ENCODE measurements at regions not wholly inside any gene's neighbourhood (a gene's known extent, or its start where the extent isn't known, plus 50 kb on each side); places are given as distances from the start of the nearest gene placed in this dataset.

- TF ChIP-seq CTCF (IDR thresholded peaks at IDR 0.05) = no peak
- no peak overlapping the region for H3K27ac ChIP-seq
- DNase-seq = no peak
- no peaks in the 10 kb centered on the region for H3K4me1 ChIP-seq
- H3K27me3 ChIP-seq = no peaks in the 10 kb centered on the region
- ATAC-seq = no peak
- intact Hi-C loops (cut with DNase I) = no loop called here
- no peaks in the 10 kb centered on the region for H3K9me3 ChIP-seq
- H3K4me3 ChIP-seq = no peak overlapping the region
- H3K36me3 ChIP-seq = no peaks in the 10 kb centered on the region
Observed at GRCh38 chrX:34576864-34577263, 80.2 kb downstream of the TMEM47 start.

GRCh38 chrX:34565981-34566380, 91.1 kb downstream of the TMEM47 start:
- H3K27ac ChIP-seq = no peak overlapping the region
- no peak overlapping the region for H3K4me3 ChIP-seq
- peaks cover 0 to 5% (median 0%) of the 10 kb centered on the region in 7 donors for H3K27me3 ChIP-seq
- intact Hi-C loops (cut with DNase I) = no loop called here
- 61 to 64% methylated on average over 2 of the region's 2 CpGs for WGBS, 2 donors
- no peaks in the 10 kb centered on the region for H3K4me1 ChIP-seq
- DNase-seq (no peak), ATAC-seq (no peak)
- no peak for TF ChIP-seq CTCF (IDR thresholded peaks at IDR 0.05)
- no peaks in the 10 kb centered on the region for H3K36me3 ChIP-seq
- H3K9me3 ChIP-seq = peaks cover 0 to 20% (median 0%) of the 10 kb centered on the region in 11 donors

- TF ChIP-seq CTCF (IDR thresholded peaks at IDR 0.05) = no peak
Observed at GRCh38 chrX:34563804-34564203, 93.3 kb downstream of the TMEM47 start.

DNA sequence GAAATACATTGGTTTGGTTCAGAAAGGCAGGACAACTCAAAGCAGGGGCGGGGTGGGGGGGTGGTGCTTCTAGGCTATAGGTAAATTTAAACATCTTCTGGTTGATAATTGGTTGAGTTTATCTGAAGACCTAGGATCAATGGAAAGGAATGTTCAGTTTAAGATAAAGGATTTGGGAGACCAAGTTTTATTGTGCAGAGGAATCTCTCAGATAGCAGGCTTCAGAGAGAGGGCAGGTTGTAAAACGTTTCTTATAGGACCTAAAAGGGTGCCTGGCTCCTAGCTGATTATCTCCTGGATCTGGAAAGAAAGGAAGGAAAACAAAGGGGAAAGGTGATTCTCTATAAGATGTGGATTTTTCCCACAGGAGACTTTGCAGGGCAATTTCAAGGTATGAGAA, 94.0 kb downstream of the TMEM47 start:
- TF ChIP-seq CTCF (IDR thresholded peaks at IDR 0.05) = no peak
- no peak for ATAC-seq
- WGBS, 2 donors = 58 to 66% methylated on average over 2 of the region's 2 CpGs
- Histone ChIP-seq H3K4me3 (no peak overlapping the region), H3K9me3 (no peaks in the 10 kb centered on the region), H3K4me1 (no peaks in the 10 kb centered on the region), H3K27me3 (peaks cover 0 to 5% (median 0%) of the 10 kb centered on the region in 7 donors), H3K36me3 (no peaks in the 10 kb centered on the region), H3K27ac (no peak overlapping the region)
- intact Hi-C loops (cut with DNase I) = no loop called here
- DNase-seq = no peak

More at GRCh38 chrX:34563804-34564203, 93.3 kb downstream of the TMEM47 start:
- intact Hi-C loops (cut with DNase I) = no loop called here
- ATAC-seq = no peak
- no peaks in the 10 kb centered on the region for H3K4me1 ChIP-seq
- WGBS, 2 donors = 94 to 95% methylated on average over 1 of the region's 1 CpG
- H3K4me3 ChIP-seq = no peak overlapping the region
- no peak for DNase-seq
- H3K36me3 ChIP-seq = no peaks in the 10 kb centered on the region
- peaks cover 0 to 5% (median 0%) of the 10 kb centered on the region in 7 donors for H3K27me3 ChIP-seq
- peaks cover 0 to 6% (median 0%) of the 10 kb centered on the region in 11 donors for H3K9me3 ChIP-seq
- no peak overlapping the region for H3K27ac ChIP-seq

- DNase-seq (no peak), ATAC-seq (no peak)
- Histone ChIP-seq H3K27ac (no peak overlapping the region), H3K36me3 (no peaks in the 10 kb centered on the region), H3K4me1 (no peaks in the 10 kb centered on the region), H3K4me3 (no peak overlapping the region), H3K9me3 (no peaks in the 10 kb centered on the region), H3K27me3 (peaks cover 0 to 5% (median 0%) of the 10 kb centered on the region in 7 donors)
- intact Hi-C loops (cut with DNase I) = no loop called here
- no peak for TF ChIP-seq CTCF (IDR thresholded peaks at IDR 0.05)
Observed at GRCh38 chrX:34562006-34562405, 95.1 kb downstream of the TMEM47 start.

Data from heart right ventricle (tissue), 16 donors.